ENCODE measurements at regions not wholly inside any gene's neighbourhood (a gene's known extent, or its start where the extent isn't known, plus 50 kb on each side); places are given as distances from the start of the nearest gene placed in this dataset.

- DNase-seq: no peak
Measured at GRCh38 chr2:64322433-64322832, 131.5 kb upstream of the LGALSL start.

GRCh38 chr2:64323197-64323596 lies 130.8 kb upstream of the LGALSL start:
- no peak for DNase-seq

- no peak for DNase-seq
Measured at GRCh38 chr2:64324746-64325410, 129.1 kb upstream of the LGALSL start.

- peak in 1 of 2 donors; percentile 37 for DNase-seq
Measured at GRCh38 chr2:64325477-64325851, 128.5 kb upstream of the LGALSL start.

GRCh38 chr2:64325852-64326577 lies 127.9 kb upstream of the LGALSL start:
- peak; percentile 43 to 61 for DNase-seq

- no peak for DNase-seq
Measured at GRCh38 chr2:64326578-64327050, 127.3 kb upstream of the LGALSL start.

- peak in 1 of 2 donors; percentile 11 for DNase-seq
Measured at GRCh38 chr2:64327129-64327509, 126.8 kb upstream of the LGALSL start.

- DNase-seq: peak; percentile 56 to 63
Measured at GRCh38 chr2:64327510-64328414, 126.2 kb upstream of the LGALSL start.

GRCh38 chr2:64328415-64328722 lies 125.6 kb upstream of the LGALSL start:
- DNase-seq: no peak

GRCh38 chr2:64328756-64329155 lies 125.2 kb upstream of the LGALSL start:
- DNase-seq: no peak

- DNase-seq: no peak
Measured at GRCh38 chr2:64329848-64330247, 124.1 kb upstream of the LGALSL start.

GRCh38 chr2:64330281-64331113 lies 123.5 kb upstream of the LGALSL start:
- DNase-seq: peak; percentile 82 to 85

- no peak for DNase-seq
Measured at GRCh38 chr2:64331114-64331645, 122.8 kb upstream of the LGALSL start.

GRCh38 chr2:64331849-64332699 lies 121.9 kb upstream of the LGALSL start:
- no peak for DNase-seq

GRCh38 chr2:64336171-64336570 lies 117.8 kb upstream of the LGALSL start:
- DNase-seq: no peak

- DNase-seq: no peak
Measured at GRCh38 chr2:64337314-64337713, 116.6 kb upstream of the LGALSL start.

- no peak for DNase-seq
Measured at GRCh38 chr2:64338108-64338507, 115.9 kb upstream of the LGALSL start.

- DNase-seq: no peak
Measured at GRCh38 chr2:64338910-64339500, 115.0 kb upstream of the LGALSL start.

- DNase-seq: no peak
Measured at GRCh38 chr2:64341461-64341860, 112.5 kb upstream of the LGALSL start.

- no peak for DNase-seq
Measured at GRCh38 chr2:64342195-64343099, 111.5 kb upstream of the LGALSL start.
